ENCODE measurements at regions not wholly inside any gene's neighbourhood (a gene's known extent, or its start where the extent isn't known, plus 50 kb on each side); places are given as distances from the start of the nearest gene placed in this dataset.
"Not testable (repeated sequence)": the region's sequence is repeated elsewhere in the genome, so short reads cannot be mapped to it uniquely, and the experiment has no call there.

- DNase-seq (ENCODE audit: low spot score): no peak
Measured at GRCh38 chr20:11976966-11977365, 59.3 kb downstream of the BTBD3 start.

GRCh38 chr20:11978496-11978895 is 60.8 kb downstream of the BTBD3 start:
- no peak for DNase-seq (ENCODE audit: low spot score)

- DNase-seq (ENCODE audit: low spot score): no peak
Measured at GRCh38 chr20:11979306-11979990, 61.8 kb downstream of the BTBD3 start.

GRCh38 chr20:11980263-11980662 is 62.6 kb downstream of the BTBD3 start:
- no peak for DNase-seq (ENCODE audit: low spot score)

GRCh38 chr20:11981366-11981947 is 63.8 kb downstream of the BTBD3 start:
- no peak for DNase-seq (ENCODE audit: low spot score)

- DNase-seq (ENCODE audit: low spot score): no peak
Measured at GRCh38 chr20:11982289-11982954, 64.7 kb downstream of the BTBD3 start.

GRCh38 chr20:11982955-11983470 is 65.3 kb downstream of the BTBD3 start:
- no peak for DNase-seq (ENCODE audit: low spot score)

GRCh38 chr20:11986954-11987353 is 69.3 kb downstream of the BTBD3 start:
- DNase-seq (ENCODE audit: low spot score): no peak

- DNase-seq (ENCODE audit: low spot score): no peak
Measured at GRCh38 chr20:11987526-11987925, 69.8 kb downstream of the BTBD3 start.

- no peak for DNase-seq (ENCODE audit: low spot score)
Measured at GRCh38 chr20:11989018-11989771, 71.5 kb downstream of the BTBD3 start.

- no peak for DNase-seq (ENCODE audit: low spot score)
Measured at GRCh38 chr20:11992426-11992825, 74.7 kb downstream of the BTBD3 start.

GRCh38 chr20:11993886-11994461 is 76.3 kb downstream of the BTBD3 start:
- no peak for DNase-seq (ENCODE audit: low spot score)

GRCh38 chr20:11995805-11996567 is 78.3 kb downstream of the BTBD3 start:
- no peak for DNase-seq (ENCODE audit: low spot score)

GRCh38 chr20:12004776-12005175 is 87.1 kb downstream of the BTBD3 start:
- DNase-seq (ENCODE audit: low spot score): not testable (repeated sequence)

GRCh38 chr20:12012241-12013222 is 94.8 kb downstream of the BTBD3 start:
- peak; percentile 53 for DNase-seq (ENCODE audit: low spot score)

- no peak for DNase-seq (ENCODE audit: low spot score)
Measured at GRCh38 chr20:12014276-12014675, 96.6 kb downstream of the BTBD3 start.

GRCh38 chr20:12014736-12015135 is 97.0 kb downstream of the BTBD3 start:
- no peak for DNase-seq (ENCODE audit: low spot score)

GRCh38 chr20:12016291-12016690 is 98.6 kb downstream of the BTBD3 start:
- no peak for DNase-seq (ENCODE audit: low spot score)

GRCh38 chr20:12019715-12020114 is 102.0 kb downstream of the BTBD3 start:
- DNase-seq (ENCODE audit: low spot score): no peak

GRCh38 chr20:12020846-12021245 is 103.2 kb downstream of the BTBD3 start:
- no peak for DNase-seq (ENCODE audit: low spot score)
